ENCODE measurements at regions not wholly inside any gene's neighbourhood (a gene's known extent, or its start where the extent isn't known, plus 50 kb on each side); places are given as distances from the start of the nearest gene placed in this dataset.

DNA sequence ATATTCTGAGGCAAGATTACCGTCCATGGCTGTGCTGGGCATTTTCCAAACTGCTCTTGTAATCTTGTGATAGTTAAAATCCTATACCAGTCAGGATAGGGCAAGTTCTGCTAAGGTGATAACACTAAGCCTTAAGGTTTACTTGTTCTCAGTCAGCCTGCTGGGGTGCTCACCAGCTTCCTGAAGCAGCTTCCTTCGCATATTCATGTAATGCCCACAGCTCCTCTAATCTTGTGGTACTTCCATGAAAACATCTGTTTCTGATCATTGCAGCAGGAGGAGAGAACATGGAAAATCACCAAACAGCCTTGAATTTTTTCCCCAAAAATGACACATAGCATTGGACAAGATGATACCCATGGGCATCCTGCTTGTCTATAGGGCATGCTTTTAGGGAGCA, 473.2 kb downstream of the MED10 start:
- no peak for TF ChIP-seq CTCF (IDR thresholded peaks at IDR 0.05)
- no peak for TF ChIP-seq POLR2AphosphoS5 (IDR thresholded peaks at IDR 0.05)
- TF ChIP-seq POLR2A (IDR thresholded peaks at IDR 0.05), result no peak
